ENCODE measurements at regions not wholly inside any gene's neighbourhood (a gene's known extent, or its start where the extent isn't known, plus 50 kb on each side); places are given as distances from the start of the nearest gene placed in this dataset.

DNA sequence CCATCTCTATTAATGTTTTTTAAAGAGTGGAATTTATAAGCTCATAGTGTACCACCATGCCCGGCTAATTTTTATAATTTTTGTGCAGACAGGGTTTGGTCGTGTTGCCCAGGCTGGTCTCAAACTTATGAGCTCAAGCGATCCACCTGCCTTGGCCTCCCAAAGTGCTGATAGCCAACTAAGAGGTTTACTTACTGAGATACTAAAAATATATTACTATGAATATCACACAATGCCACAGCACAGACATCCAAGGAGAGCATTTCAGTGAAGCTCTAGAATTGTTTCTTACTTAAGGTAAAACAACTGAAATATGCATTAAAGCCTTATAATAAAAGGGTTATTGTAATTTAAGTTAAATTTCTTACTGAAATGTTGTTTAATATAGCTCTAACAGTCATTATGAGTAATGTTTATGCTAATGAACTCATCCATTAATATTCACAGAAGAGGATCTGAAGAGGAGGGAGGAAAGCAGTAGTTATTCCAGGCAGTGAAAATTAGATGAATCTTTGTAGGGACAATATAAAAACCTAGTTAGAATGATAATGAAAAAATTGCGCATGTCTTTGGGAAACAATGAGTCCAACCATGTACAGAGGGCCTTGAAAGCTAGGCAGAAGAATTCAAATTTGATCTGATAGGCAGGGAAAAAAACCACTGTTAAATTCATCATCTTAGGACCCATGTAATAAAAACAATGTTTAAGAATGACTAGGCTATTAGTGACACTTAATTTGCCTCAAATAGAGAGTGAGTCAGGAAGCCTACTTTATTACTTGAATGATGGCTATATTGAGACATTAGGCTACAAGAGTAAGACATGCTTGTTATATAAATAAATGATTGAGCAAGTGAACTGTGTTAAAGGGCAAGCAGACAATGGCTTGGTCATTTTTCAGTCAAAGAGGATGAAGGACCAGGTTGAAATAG, 99.2 kb downstream of the SLC41A2 start:
- no peak for DNase-seq

DNA sequence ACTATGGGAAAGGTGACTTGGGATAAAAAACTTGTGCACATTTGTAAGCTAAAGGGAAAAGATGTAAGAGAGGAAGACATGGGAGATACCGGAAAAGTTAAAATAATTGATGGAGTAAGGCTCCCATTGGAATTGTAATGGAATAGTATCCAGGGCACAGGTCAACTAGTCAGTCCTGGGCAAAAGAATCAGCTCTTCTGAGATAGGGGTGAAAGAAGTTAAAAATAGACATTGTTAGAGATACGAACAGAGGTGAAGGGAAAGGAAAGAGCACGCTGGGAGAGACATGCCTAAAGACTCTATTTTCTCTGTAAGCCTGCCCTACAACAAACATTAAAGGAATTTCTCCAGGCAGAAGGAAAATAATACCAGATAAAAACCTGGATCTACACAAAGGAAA, 101.6 kb downstream of the SLC41A2 start:
- DNase-seq = no peak

GRCh38 chr12:104855599-104855998, 102.5 kb downstream of the SLC41A2 start:
- DNase-seq = no peak

- no peak for DNase-seq
Measured at GRCh38 chr12:104852896-104853295, 105.2 kb downstream of the SLC41A2 start.

DNA sequence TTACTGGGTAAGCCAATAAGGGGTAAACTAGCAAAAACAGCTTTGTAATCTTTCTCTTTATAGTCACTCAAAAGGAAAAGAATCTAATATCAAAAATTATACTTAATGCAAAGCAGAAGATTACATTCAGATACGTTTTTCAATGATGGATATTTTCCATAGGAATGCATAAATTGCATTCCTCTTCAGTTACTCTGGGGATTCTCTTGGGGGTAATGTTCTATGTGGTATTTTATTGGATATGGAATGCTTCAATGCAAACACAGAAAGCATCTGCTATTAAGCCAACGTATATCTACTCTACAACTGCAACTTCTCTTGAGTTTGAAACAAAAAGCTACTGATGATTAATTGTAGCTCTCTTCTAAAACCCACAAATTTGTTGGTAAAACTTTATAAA, 106.0 kb downstream of the SLC41A2 start:
- no peak for DNase-seq

- no peak for DNase-seq
Measured at GRCh38 chr12:104850781-104851180, 107.3 kb downstream of the SLC41A2 start.

DNA sequence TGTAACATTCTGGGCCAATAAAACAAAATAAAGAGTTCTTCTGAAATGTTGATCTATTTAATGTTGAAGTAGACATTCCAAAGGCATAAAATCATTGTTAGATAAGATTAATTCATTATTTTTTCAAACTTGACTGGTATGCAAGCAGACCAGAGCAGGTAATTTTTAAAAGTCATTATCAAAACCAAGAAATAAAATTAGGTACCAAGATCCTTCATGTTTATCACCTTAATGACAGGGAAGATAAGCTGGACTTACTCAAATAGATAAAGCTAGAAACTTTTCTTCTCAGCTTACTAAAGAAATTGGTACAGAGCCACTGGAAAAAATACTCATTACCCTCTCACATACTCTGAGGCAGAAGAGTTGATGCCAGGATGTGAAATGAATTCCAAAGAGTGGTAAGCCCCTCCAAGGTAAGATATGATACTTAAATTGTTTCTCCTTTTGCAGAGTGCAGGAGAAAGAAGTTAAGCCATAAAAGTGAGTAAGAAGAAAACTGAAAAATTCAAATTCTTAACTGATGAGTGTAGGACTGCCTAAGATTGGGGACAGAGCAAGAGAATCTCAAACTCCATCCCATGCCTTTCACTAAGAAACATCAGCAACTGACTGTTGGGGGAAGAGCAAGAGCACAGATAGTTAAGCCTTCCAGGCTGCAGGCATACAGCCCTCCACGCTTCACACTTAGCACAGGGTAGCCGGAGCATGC, 111.9 kb downstream of the SLC41A2 start:
- no peak for DNase-seq

GRCh38 chr12:104844123-104844522, 114.0 kb downstream of the SLC41A2 start:
- no peak for DNase-seq

GRCh38 chr12:104840262-104840661, 117.8 kb downstream of the SLC41A2 start:
- DNase-seq = no peak

- DNase-seq = no peak
Measured at GRCh38 chr12:104835317-104835716, 122.8 kb downstream of the SLC41A2 start.

DNA sequence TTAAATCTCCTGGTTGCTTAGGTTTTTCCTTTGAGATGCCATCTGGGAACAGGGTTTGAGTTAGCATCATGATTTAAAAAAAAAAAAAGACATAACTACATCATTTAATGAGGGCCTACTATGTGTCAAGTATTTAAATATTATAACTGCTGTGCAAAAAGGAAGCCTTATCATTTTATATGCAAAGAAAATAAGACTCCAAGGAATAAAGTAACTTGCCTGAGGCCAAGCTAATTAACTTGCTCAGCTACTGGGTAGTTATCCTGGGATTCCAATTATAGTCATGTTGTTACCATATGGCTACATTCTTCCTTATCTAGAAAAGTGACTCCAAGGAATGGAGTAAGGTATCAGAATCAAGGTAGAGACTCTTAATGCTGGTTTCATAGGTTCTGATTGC, 123.5 kb downstream of the SLC41A2 start:
- no peak for DNase-seq

GRCh38 chr12:104833756-104834155, 124.3 kb downstream of the SLC41A2 start:
- DNase-seq = no peak

DNA sequence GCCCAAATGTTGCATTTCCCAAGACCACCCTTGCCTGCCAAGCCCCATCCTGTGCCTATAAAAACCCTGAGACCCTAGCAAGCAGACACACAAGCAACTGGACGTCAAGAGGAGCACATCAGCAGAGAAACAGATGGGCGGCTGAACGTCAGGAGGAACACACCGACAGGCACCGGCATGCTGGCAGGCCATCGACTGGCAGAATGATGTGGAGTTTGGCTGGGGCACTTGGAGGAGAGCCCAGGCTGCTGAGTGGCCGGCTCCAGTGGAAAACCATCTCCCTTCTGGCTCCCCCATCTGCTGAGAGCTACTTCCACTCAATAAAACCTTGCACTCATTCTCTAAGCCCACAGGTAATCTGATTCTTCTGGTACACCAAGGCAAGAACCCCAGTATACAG, 130.1 kb downstream of the SLC41A2 start:
- DNase-seq = no peak

- no peak for DNase-seq
Measured at GRCh38 chr12:104827587-104827986, 130.5 kb downstream of the SLC41A2 start.

- DNase-seq = no peak
Measured at GRCh38 chr12:104825408-104825807, 132.7 kb downstream of the SLC41A2 start.

- DNase-seq = no peak
Measured at GRCh38 chr12:104823985-104824461, 134.1 kb downstream of the SLC41A2 start.

DNA sequence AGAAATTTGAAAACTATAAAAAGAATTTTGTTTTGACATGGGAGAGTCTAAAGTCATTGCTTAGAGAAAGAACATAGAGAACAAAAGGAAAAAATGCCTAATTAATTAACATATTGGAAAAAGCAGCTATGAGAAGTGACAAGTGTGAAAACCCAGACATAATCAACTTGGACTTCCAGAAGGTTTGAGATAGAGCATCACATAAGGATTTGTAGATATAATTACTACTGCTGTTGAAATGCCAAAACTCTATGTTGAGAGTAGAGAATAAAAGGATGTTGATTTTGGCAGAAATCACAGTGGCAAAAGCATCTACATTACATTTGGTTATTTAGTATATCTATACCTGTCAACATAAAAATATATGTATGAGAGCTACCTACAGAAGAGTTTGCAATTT, 135.1 kb downstream of the SLC41A2 start:
- DNase-seq = no peak

DNA sequence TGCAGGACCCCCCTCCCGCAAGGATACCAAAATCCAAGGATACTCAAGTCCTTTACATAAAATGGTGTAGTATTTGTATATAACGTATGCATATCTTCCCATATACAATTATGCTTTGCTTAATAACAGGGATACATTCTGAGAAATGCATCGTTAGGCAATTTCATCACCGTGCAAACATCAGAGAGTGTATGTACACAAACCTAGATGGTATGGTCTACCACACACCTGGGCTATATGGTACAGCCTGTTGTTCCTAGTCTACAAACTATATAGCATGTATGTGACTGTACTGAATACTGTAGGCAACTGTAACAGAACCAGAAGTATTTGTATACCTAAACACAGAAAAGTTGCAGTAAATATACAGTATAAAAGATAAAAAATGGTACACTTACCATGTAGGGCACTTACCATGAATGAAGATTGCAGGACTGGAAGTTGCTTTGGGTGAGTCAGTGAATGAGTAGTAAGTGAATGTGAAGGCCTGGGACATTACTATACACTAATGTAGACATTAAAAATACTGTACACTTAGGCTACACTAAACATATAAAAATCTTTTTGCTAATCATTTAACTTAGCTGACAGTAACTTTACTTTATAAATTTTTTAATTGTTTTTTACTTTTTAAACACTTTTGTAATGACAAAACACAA, 141.1 kb downstream of the SLC41A2 start:
- DNase-seq = no peak

DNA sequence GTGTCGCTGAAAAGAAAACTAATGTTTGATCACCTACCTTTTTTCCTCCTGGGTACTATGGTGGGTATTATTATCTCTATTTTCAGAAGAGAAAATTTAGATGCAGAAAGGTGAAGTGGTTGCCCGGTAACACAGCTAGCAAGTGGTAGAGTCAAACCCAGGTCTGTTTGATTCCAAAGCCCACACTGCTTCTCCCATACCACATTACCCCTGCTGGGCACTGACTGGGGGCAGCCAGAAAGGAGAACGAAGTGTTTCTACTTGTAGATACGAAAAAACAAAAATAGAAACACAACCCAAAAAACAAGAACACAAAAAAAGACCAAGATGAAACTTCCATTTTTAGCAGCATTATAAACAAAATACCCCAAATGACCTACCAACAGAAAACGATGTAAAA, 142.2 kb downstream of the SLC41A2 start:
- DNase-seq = no peak

GRCh38 chr12:104814944-104815343, 143.1 kb downstream of the SLC41A2 start:
- no peak for DNase-seq

Data from activated T-cell treated with anti-CD3 and anti-CD28 coated beads, Interleukin-2, amount 50 U/mL, for 1 hour (primary cell).